ENCODE measurements at regions not wholly inside any gene's neighbourhood (a gene's known extent, or its start where the extent isn't known, plus 50 kb on each side); places are given as distances from the start of the nearest gene placed in this dataset.

- Histone ChIP-seq H3K79me2 (ENCODE audit: control insufficient read depth, insufficient read depth, low read length) (no peaks in the 10 kb centered on the region), H3K4me3 (no peak overlapping the region), H3K9ac (ENCODE audit: insufficient read depth in 1 of 2, low read depth in 2 of 2, low read length in 2 of 2) (no peak overlapping the region), H4K20me1 (replicated peaks; ENCODE audit: control insufficient read depth, insufficient read depth, low read length) (no peaks in the 10 kb centered on the region; the same call in 1 of the 2 replicates), H3K36me3 (ENCODE audit: control insufficient read depth, insufficient read depth, low read length) (no peaks in the 10 kb centered on the region), H2AFZ (ENCODE audit: low read depth, low read length) (no peak overlapping the region), H3K27ac (ENCODE audit: extremely low read depth, low read depth, low read length) (no peak overlapping the region), H3K4me1 (replicated peaks in 1 of 2; ENCODE audit: control insufficient read depth in 2 of 2, insufficient read depth in 2 of 2, low read length in 2 of 2) (no peaks in the 10 kb centered on the region), H3K9me3 (replicated peaks; ENCODE audit: control insufficient read depth, insufficient read depth, low read depth, low read length) (no peaks in the 10 kb centered on the region), H3K27me3 (ENCODE audit: control insufficient read depth in 2 of 2, insufficient read depth in 2 of 2, low read length in 2 of 2) (peaks cover 0 to 38% of the 10 kb centered on the region in 2 experiments; a peak in 3 of 5 replicates), H3K9me1 (ENCODE audit: control insufficient read depth, insufficient read depth, low read length) (no peaks in the 10 kb centered on the region), H3K4me2 (ENCODE audit: insufficient read depth, low read length) (no peak overlapping the region)
- WGBS (ENCODE audit: insufficient coverage, low coverage, missing lambda C conversion rate): 0% methylated on average over 10 of the region's 14 CpGs
- intact Hi-C loops (cut with micrococcal nuclease) (no loop called here), in situ Hi-C loops (cut with MboI) (no loop called here)
- TF ChIP-seq DNMT1 (IDR thresholded peaks at IDR 0.05) (no peak), SMARCB1 (IDR thresholded peaks at IDR 0.05; ENCODE audit: insufficient read length, low read depth) (no peak), TAF1 (IDR thresholded peaks at IDR 0.05; ENCODE audit: control insufficient read depth, extremely low read depth, insufficient read depth, low read length, severe bottlenecking) (no peak), BCOR (IDR thresholded peaks at IDR 0.05) (no peak), TGIF2 (CRISPR knock-in tag; IDR thresholded peaks at IDR 0.05) (no peak), ILF3 (IDR thresholded peaks at IDR 0.05; ENCODE audit: borderline replicate concordance) (no peak), PML (IDR thresholded peaks at IDR 0.05; ENCODE audit: low read length) (no peak), TSHZ1 (CRISPR knock-in tag; IDR thresholded peaks at IDR 0.05) (no peak), ZNF354B (CRISPR knock-in tag; IDR thresholded peaks at IDR 0.05) (no peak), LARP7 (IDR thresholded peaks at IDR 0.05) (no peak), MBD1 (CRISPR knock-in tag; IDR thresholded peaks at IDR 0.05) (no peak), RBBP5 (IDR thresholded peaks at IDR 0.05; ENCODE audit: borderline replicate concordance, insufficient read depth, low read length, poor library complexity, severe bottlenecking) (no peak), SNAPC5 (CRISPR knock-in tag; IDR thresholded peaks at IDR 0.05) (no peak), TARDBP (IDR thresholded peaks at IDR 0.05) (no peak)
- BruUV-seq (replicated peaks): no TSS peak
- FAIRE-seq: no peak
- no peak for DNase-seq (ENCODE audit: extremely low read depth in 1 of 4, low spot score in 3 of 4)
- ChIA-PET POLR2A (interaction anchor here (1.5 kb wide), 1 partner anchor 13 kb away, joined by 11 read pairs; no protein-coding TSS in a partner anchor), CTCF (ENCODE audit: low intra/inter-chr PET ratio) (no interaction called here)
- no peak for ATAC-seq
Measured at GRCh38 chr9:134565316-134565915, 76.2 kb upstream of the COL5A1 start.
